Stimulated activated naive CD8-positive, alpha-beta T cell treated with anti-CD3 and anti-CD28 coated beads, Interleukin-15, Interleukin-2, amounts not matched to agents 100 ng/mL and 50 ng/mL, for 24 hours (primary cell): ENCODE measurements at regions not wholly inside any gene's neighbourhood (a gene's known extent, or its start where the extent isn't known, plus 50 kb on each side); places are given as distances from the start of the nearest gene placed in this dataset.

Source experiments
- H3K27ac Mint-ChIP-seq: one replicate; pipeline ENCODE4 v1.8.0; 2021; ENCODE audit warnings: mild to moderate bottlenecking, mixed read lengths
- H3K27me3 Mint-ChIP-seq: one replicate; pipeline ENCODE4 v1.8.0; 2021; ENCODE audit warnings: mixed read lengths
- H3K36me3 Mint-ChIP-seq: one replicate; pipeline ENCODE4 v1.8.0; 2021; ENCODE audit warnings: low read depth, mixed read lengths
- H3K4me1 Mint-ChIP-seq: one replicate; pipeline ENCODE4 v1.8.0; 2021; ENCODE audit warnings: low read depth, mixed read lengths
- H3K4me3 Mint-ChIP-seq: one replicate; pipeline ENCODE4 v1.8.0; 2021; ENCODE audit warnings: mild to moderate bottlenecking, mixed read lengths
- H3K9me3 Mint-ChIP-seq: one replicate; pipeline ENCODE4 v1.8.0; 2021; ENCODE audit warnings: mixed read lengths

GRCh38 chr5:54679686-54680085 lies 162.1 kb downstream of the SNX18 start:
- peaks cover 6% of the 10 kb centered on the region for H3K9me3 Mint-ChIP-seq
- no peak overlapping the region for H3K27ac Mint-ChIP-seq
- H3K4me1 Mint-ChIP-seq: peaks cover 18% of the 10 kb centered on the region
- H3K36me3 Mint-ChIP-seq: no peaks in the 10 kb centered on the region
- no peak overlapping the region for H3K4me3 Mint-ChIP-seq
- H3K27me3 Mint-ChIP-seq: no peaks in the 10 kb centered on the region

GRCh38 chr5:54678737-54679136 lies 161.2 kb downstream of the SNX18 start:
- H3K27me3 Mint-ChIP-seq: no peaks in the 10 kb centered on the region
- H3K27ac Mint-ChIP-seq: no peak overlapping the region
- no peaks in the 10 kb centered on the region for H3K36me3 Mint-ChIP-seq
- no peak overlapping the region for H3K4me3 Mint-ChIP-seq
- H3K9me3 Mint-ChIP-seq: peaks cover 7% of the 10 kb centered on the region
- peaks cover 27% of the 10 kb centered on the region for H3K4me1 Mint-ChIP-seq

- no peaks in the 10 kb centered on the region for H3K27me3 Mint-ChIP-seq
- peaks cover 7% of the 10 kb centered on the region for H3K9me3 Mint-ChIP-seq
- H3K4me1 Mint-ChIP-seq: peaks cover 41% of the 10 kb centered on the region
- no peak overlapping the region for H3K4me3 Mint-ChIP-seq
- no peak overlapping the region for H3K27ac Mint-ChIP-seq
- H3K36me3 Mint-ChIP-seq: no peaks in the 10 kb centered on the region
Measured at GRCh38 chr5:54676481-54677340, 159.2 kb downstream of the SNX18 start.

GRCh38 chr5:54673523-54674225 lies 156.1 kb downstream of the SNX18 start:
- H3K4me1 Mint-ChIP-seq: peaks cover 63% of the 10 kb centered on the region
- H3K9me3 Mint-ChIP-seq: peaks cover 7% of the 10 kb centered on the region
- H3K27me3 Mint-ChIP-seq: no peaks in the 10 kb centered on the region
- H3K36me3 Mint-ChIP-seq: no peaks in the 10 kb centered on the region
- H3K27ac Mint-ChIP-seq: no peak overlapping the region
- no peak overlapping the region for H3K4me3 Mint-ChIP-seq

GRCh38 chr5:54672871-54673270 lies 155.3 kb downstream of the SNX18 start:
- H3K27me3 Mint-ChIP-seq: no peaks in the 10 kb centered on the region
- H3K27ac Mint-ChIP-seq: no peak overlapping the region
- peaks cover 14% of the 10 kb centered on the region for H3K9me3 Mint-ChIP-seq
- H3K36me3 Mint-ChIP-seq: no peaks in the 10 kb centered on the region
- no peak overlapping the region for H3K4me3 Mint-ChIP-seq
- H3K4me1 Mint-ChIP-seq: peaks cover 63% of the 10 kb centered on the region

GRCh38 chr5:54671681-54672080 lies 154.1 kb downstream of the SNX18 start:
- Mint-ChIP-seq H3K27me3 (no peaks in the 10 kb centered on the region), H3K4me1 (peaks cover 61% of the 10 kb centered on the region), H3K36me3 (no peaks in the 10 kb centered on the region), H3K4me3 (no peak overlapping the region), H3K9me3 (peaks cover 15% of the 10 kb centered on the region), H3K27ac (no peak overlapping the region)

- Mint-ChIP-seq H3K4me3 (no peak overlapping the region), H3K4me1 (peaks cover 55% of the 10 kb centered on the region), H3K27ac (no peak overlapping the region), H3K9me3 (peaks cover 15% of the 10 kb centered on the region), H3K36me3 (no peaks in the 10 kb centered on the region), H3K27me3 (no peaks in the 10 kb centered on the region)
Measured at GRCh38 chr5:54671111-54671531, 153.6 kb downstream of the SNX18 start.

GRCh38 chr5:54670281-54670680 lies 152.7 kb downstream of the SNX18 start:
- Mint-ChIP-seq H3K9me3 (peaks cover 14% of the 10 kb centered on the region), H3K4me3 (no peak overlapping the region), H3K27me3 (no peaks in the 10 kb centered on the region), H3K4me1 (peaks cover 51% of the 10 kb centered on the region), H3K27ac (no peak overlapping the region), H3K36me3 (no peaks in the 10 kb centered on the region)

GRCh38 chr5:54669845-54670244 lies 152.3 kb downstream of the SNX18 start:
- Mint-ChIP-seq H3K27me3 (no peaks in the 10 kb centered on the region), H3K36me3 (no peaks in the 10 kb centered on the region), H3K4me1 (peaks cover 47% of the 10 kb centered on the region), H3K9me3 (peaks cover 10% of the 10 kb centered on the region), H3K27ac (no peak overlapping the region), H3K4me3 (no peak overlapping the region)

- no peaks in the 10 kb centered on the region for H3K27me3 Mint-ChIP-seq
- peaks cover 41% of the 10 kb centered on the region for H3K4me1 Mint-ChIP-seq
- H3K4me3 Mint-ChIP-seq: no peak overlapping the region
- no peaks in the 10 kb centered on the region for H3K36me3 Mint-ChIP-seq
- peaks cover 8% of the 10 kb centered on the region for H3K9me3 Mint-ChIP-seq
- H3K27ac Mint-ChIP-seq: no peak overlapping the region
Measured at GRCh38 chr5:54669285-54669684, 151.7 kb downstream of the SNX18 start.

GRCh38 chr5:54668096-54668495 lies 150.5 kb downstream of the SNX18 start:
- Mint-ChIP-seq H3K9me3 (peaks cover 8% of the 10 kb centered on the region), H3K4me3 (no peak overlapping the region), H3K4me1 (peaks cover 29% of the 10 kb centered on the region), H3K27ac (no peak overlapping the region), H3K27me3 (no peaks in the 10 kb centered on the region), H3K36me3 (no peaks in the 10 kb centered on the region)

- Mint-ChIP-seq H3K36me3 (no peaks in the 10 kb centered on the region), H3K27me3 (no peaks in the 10 kb centered on the region), H3K27ac (no peak overlapping the region), H3K9me3 (peaks cover 8% of the 10 kb centered on the region), H3K4me3 (no peak overlapping the region), H3K4me1 (peaks cover 21% of the 10 kb centered on the region)
Measured at GRCh38 chr5:54667136-54667535, 149.6 kb downstream of the SNX18 start.

- no peaks in the 10 kb centered on the region for H3K27me3 Mint-ChIP-seq
- peaks cover 8% of the 10 kb centered on the region for H3K9me3 Mint-ChIP-seq
- H3K27ac Mint-ChIP-seq: no peak overlapping the region
- H3K36me3 Mint-ChIP-seq: no peaks in the 10 kb centered on the region
- H3K4me1 Mint-ChIP-seq: no peaks in the 10 kb centered on the region
- no peak overlapping the region for H3K4me3 Mint-ChIP-seq
Measured at GRCh38 chr5:54663866-54664265, 146.3 kb downstream of the SNX18 start.

- H3K36me3 Mint-ChIP-seq: no peaks in the 10 kb centered on the region
- no peaks in the 10 kb centered on the region for H3K27me3 Mint-ChIP-seq
- no peak overlapping the region for H3K27ac Mint-ChIP-seq
- peaks cover under 1% of the 10 kb centered on the region for H3K4me1 Mint-ChIP-seq
- no peak overlapping the region for H3K4me3 Mint-ChIP-seq
- H3K9me3 Mint-ChIP-seq: no peaks in the 10 kb centered on the region
Measured at GRCh38 chr5:54661111-54661510, 143.6 kb downstream of the SNX18 start.

GRCh38 chr5:54659700-54660131 lies 142.2 kb downstream of the SNX18 start:
- Mint-ChIP-seq H3K4me1 (peaks cover 7% of the 10 kb centered on the region), H3K9me3 (no peaks in the 10 kb centered on the region)

More at GRCh38 chr5:54659700-54660131, 142.2 kb downstream of the SNX18 start:
- Mint-ChIP-seq H3K27me3 (no peaks in the 10 kb centered on the region), H3K36me3 (no peaks in the 10 kb centered on the region), H3K27ac (no peak overlapping the region), H3K4me3 (no peak overlapping the region)
